Mammary epithelial cell (primary cell): ENCODE measurements at regions not wholly inside any gene's neighbourhood (a gene's known extent, or its start where the extent isn't known, plus 50 kb on each side); places are given as distances from the start of the nearest gene placed in this dataset.

Source experiments
- CTCF ChIP-seq, 2 donors: IDR thresholded peaks in 1 of 2; conservative IDR thresholded peaks in 1 of 2; 2 replicates each; pipeline ENCODE4 v1.5.1; 2011 to 2012; ENCODE audit warnings: inconsistent platforms in 2 of 2, low read length in 2 of 2, mild to moderate bottlenecking in 2 of 2, control low read depth in 1 of 2, low read depth in 1 of 2; ENCODE audit not compliant: insufficient read depth in 1 of 2; ENCODE audit errors: extremely low read depth in 1 of 2
- EZH2 ChIP-seq: IDR thresholded peaks from 2 replicates; pipeline ENCODE4 v1.6.1; 2012; ENCODE audit warnings: low read length, inconsistent platforms, borderline replicate concordance

DNA sequence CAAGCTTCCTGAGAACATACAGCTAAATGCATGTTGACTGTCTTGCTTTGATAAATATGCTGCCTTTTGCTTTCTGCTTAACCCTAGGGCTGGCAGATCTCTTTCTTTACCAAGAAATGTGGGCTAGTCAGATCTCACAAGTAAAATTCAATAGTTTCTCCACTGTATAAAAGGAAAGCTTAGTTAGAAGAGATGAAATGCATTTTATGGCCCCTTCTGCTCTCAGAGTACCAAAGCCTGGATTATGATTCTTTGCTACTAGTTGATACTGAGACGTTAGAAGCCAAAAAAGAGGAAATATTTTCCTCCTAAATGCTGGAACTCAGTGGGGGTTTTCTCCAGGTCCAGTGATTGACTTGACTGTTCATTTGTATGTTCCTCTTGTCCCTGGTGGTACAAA lies 552.7 kb downstream of the SNAPC1 start:
- TF ChIP-seq CTCF (conservative IDR thresholded peaks at IDR 0.05 in 1 of 2, IDR thresholded peaks at IDR 0.05 in 1 of 2; ENCODE audit: extremely low read depth in 1 of 2, insufficient read depth in 1 of 2, low read depth in 1 of 2, low read length in 2 of 2) (no peak), EZH2 (no peak)
